HCT116 (cell line): ENCODE measurements at regions not wholly inside any gene's neighbourhood (a gene's known extent, or its start where the extent isn't known, plus 50 kb on each side); places are given as distances from the start of the nearest gene placed in this dataset.

Experiments
- ATAC-seq: fragments of 200-7000 bp; cut with Tn5 transposase; 2 replicates; pipeline ENCODE4 v1.9.1; 2020; ENCODE audit warnings: mild to moderate bottlenecking, moderate library complexity
- BruUV-seq: library from RNA; stranded (reverse); fragments of 400-500 nt; replicated peaks from 2 replicates; lab custom pipeline; 2021; lab: Mats Ljungman, UMichigan
- CTCF ChIA-PET: fragments of 300-600 bp; sonication (Branson Sonifier 250); formaldehyde crosslinking; loops from one replicate; lab custom pipeline; 2021; ENCODE audit warnings: antibody characterized with exemption; lab: Charles Lee
- POLR2A ChIA-PET: fragments of 300-600, 350-600 bp; sonication (Branson Sonifier 250); formaldehyde crosslinking; loops from one replicate; lab custom pipeline; 2021; ENCODE audit warnings: antibody characterized with exemption; lab: Charles Lee
- RAD21 ChIA-PET, 2 experiments: fragments of 300-600 bp; sonication (Branson Sonifier 250); formaldehyde crosslinking; loops; one replicate each; lab custom pipeline; 2023; ENCODE audit warnings: low total read pairs in 2 of 2; ENCODE audit not compliant: uncharacterized antibody in 2 of 2, unreplicated experiment in 2 of 2, low non-redundant PET in 1 of 2; lab: Charles Lee
- DNase-seq: peaks from one replicate; pipeline ENCODE4 v3.0.0-alpha.2; 2010; ENCODE audit warnings: low read depth, low spot score
- H2AFZ ChIP-seq: fragments of 200-600 bp; shearing (Covaris generic), sonication (generic); 2 replicates; pipeline ENCODE4 v1.6.1; 2017; ENCODE audit warnings: low read depth, mixed run types, mixed read lengths, antibody characterized with exemption, low read length; ENCODE audit not compliant: poor library complexity, severe bottlenecking
- H3K27ac ChIP-seq: 2 replicates; pipeline ENCODE4 v1.5.1; 2012; ENCODE audit warnings: low read depth, low read length
- H3K27me3 ChIP-seq: fragments of 200-600 bp; sonication (generic); 2 replicates; pipeline ENCODE4 v1.6.1; 2016; ENCODE audit warnings: mixed run types, low read length, mixed read lengths; ENCODE audit not compliant: insufficient read depth
- H3K36me3 ChIP-seq, 2 experiments: fragments of 200-500 bp in 1 of 2; fragments of 200-600 bp in 1 of 2; sonication (Bioruptor generic) in 1 of 2; sonication (generic) in 1 of 2; 2 replicates each; pipeline versions ENCODE4 v1.5.1 to v1.6.1; 2014 to 2016; ENCODE audit warnings: low read length in 2 of 2, inconsistent platforms in 1 of 2, mixed read lengths in 1 of 2, mixed run types in 1 of 2; ENCODE audit not compliant: insufficient read depth in 2 of 2, control insufficient read depth in 1 of 2
- H3K4me1 ChIP-seq, 2 experiments: fragments of 200-600 bp in 1 of 2; sonication (generic) in 1 of 2; 2 replicates each; pipeline versions ENCODE4 v1.5.1 to v1.6.1; 2012 to 2017; ENCODE audit warnings: low read length in 2 of 2, inconsistent platforms in 1 of 2, mild to moderate bottlenecking in 1 of 2, mixed read lengths in 1 of 2, mixed run types in 1 of 2, moderate library complexity in 1 of 2; ENCODE audit not compliant: insufficient read depth in 2 of 2, control insufficient read depth in 1 of 2
- H3K4me2 ChIP-seq: fragments of 200-600 bp; sonication (generic); 2 replicates; pipeline ENCODE4 v1.6.1; 2017; ENCODE audit warnings: mixed run types, low read length, mixed read lengths
- H3K4me3 ChIP-seq, 2 experiments: fragments of 200-600 bp in 1 of 2; sonication (generic) in 1 of 2; replicated peaks in 1 of 2; 2 replicates each; pipeline ENCODE4 v1.5.1; 2011 to 2016; ENCODE audit warnings: low read length in 2 of 2, control low read depth in 1 of 2, low read depth in 1 of 2, mild to moderate bottlenecking in 1 of 2, mixed read lengths in 1 of 2, mixed run types in 1 of 2
- H3K79me2 ChIP-seq: fragments of 200-600 bp; sonication (generic); 2 replicates; pipeline ENCODE4 v1.6.1; 2017; ENCODE audit warnings: mild to moderate bottlenecking, mixed run types, low read length, moderate library complexity, mixed read lengths; ENCODE audit not compliant: insufficient read depth
- H3K9ac ChIP-seq: fragments of 200-600 bp; sonication (generic); 2 replicates; pipeline ENCODE4 v1.6.1; 2016; ENCODE audit warnings: low read length, mixed read lengths
- H3K9me2 ChIP-seq: fragments of 200-600 bp; sonication (generic), shearing (Covaris generic); 2 replicates; pipeline ENCODE4 v1.6.1; 2017; ENCODE audit warnings: mixed run types, mild to moderate bottlenecking, moderate library complexity; ENCODE audit not compliant: insufficient read depth
- H3K9me3 ChIP-seq, 2 experiments: fragments of 200-500 bp in 1 of 2; fragments of 200-600 bp in 1 of 2; sonication (Bioruptor generic) in 1 of 2; sonication (generic) in 1 of 2; 2 replicates each; pipeline ENCODE4 v1.6.1; 2014 to 2017; ENCODE audit warnings: low read length in 2 of 2, mixed read lengths in 2 of 2, inconsistent platforms in 1 of 2, low read depth in 1 of 2, mild to moderate bottlenecking in 1 of 2, mixed run types in 1 of 2, moderate library complexity in 1 of 2; ENCODE audit not compliant: control insufficient read depth in 1 of 2, insufficient read depth in 1 of 2
- H4K20me1 ChIP-seq: fragments of 200-600 bp; sonication (generic), shearing (Covaris generic); 2 replicates; pipeline ENCODE4 v1.6.1; 2017; ENCODE audit warnings: mixed run types, mild to moderate bottlenecking, moderate library complexity; ENCODE audit not compliant: insufficient read depth
- CEBPB ChIP-seq: IDR thresholded peaks from 2 replicates; pipeline ENCODE4 v1.6.1; 2012; ENCODE audit warnings: low read depth
- EGR1 ChIP-seq: IDR thresholded peaks from 2 replicates; pipeline ENCODE4 v1.6.1; 2012; ENCODE audit warnings: low read depth
- EZH2 ChIP-seq: fragments of 200-600 bp; sonication (generic); IDR thresholded peaks from 2 replicates; pipeline ENCODE4 v1.6.1; 2017; ENCODE audit warnings: antibody characterized with exemption, mixed run types
- EZH2phosphoT487 ChIP-seq: fragments of 200-600 bp; IDR thresholded peaks from 2 replicates; pipeline ENCODE4 v1.6.1; 2018; ENCODE audit warnings: antibody characterized with exemption, borderline replicate concordance
- FOSL1 ChIP-seq: IDR thresholded peaks from 2 replicates; pipeline ENCODE4 v1.6.1; 2012; ENCODE audit warnings: low read depth
- SP1 ChIP-seq: IDR thresholded peaks from 2 replicates; pipeline ENCODE4 v1.6.1; 2012; ENCODE audit warnings: low read depth
- SRF ChIP-seq: IDR thresholded peaks from 2 replicates; pipeline ENCODE4 v1.6.1; 2012; ENCODE audit warnings: low read depth
- YY1 ChIP-seq: IDR thresholded peaks from 2 replicates; pipeline ENCODE4 v1.6.1; 2011; ENCODE audit warnings: low read length, low read depth, moderate library complexity, mild to moderate bottlenecking; ENCODE audit not compliant: insufficient replicate concordance; ENCODE audit errors: extremely low read depth
- ZFX ChIP-seq: fragments of 450-650 bp; IDR thresholded peaks from 2 replicates; pipeline ENCODE4 v1.6.1; 2017
- ZNF274 ChIP-seq: fragments of 200-500 bp; sonication (Bioruptor generic); IDR thresholded peaks from 2 replicates; pipeline ENCODE4 v1.6.1; 2014; ENCODE audit warnings: mild to moderate bottlenecking, low read depth, low read length, inconsistent platforms
- intact Hi-C: fragments of 100-400 bp; cut with micrococcal nuclease; formaldehyde crosslinking; loops from 2 replicates; pipeline ENCODE4 v1.10.0; 2022
- TF ChIP-seq, protein P1 (sequence below): IDR thresholded peaks from 2 replicates; pipeline ENCODE4 v1.6.1; 2012
- TF ChIP-seq, protein P2 (sequence below): IDR thresholded peaks from 2 replicates; pipeline ENCODE4 v1.6.1; 2011; ENCODE audit warnings: mild to moderate bottlenecking, low read length, moderate library complexity; ENCODE audit not compliant: insufficient replicate concordance; ENCODE audit errors: extremely low read depth
- TF ChIP-seq, protein P3 (sequence below), 3 experiments: fragments of 200-600 bp in 1 of 3; sonication (generic) in 1 of 3; IDR thresholded peaks in 2 of 3; conservative IDR thresholded peaks in 1 of 3; 2 replicates each; pipeline ENCODE4 v1.5.1; 2012 to 2017; ENCODE audit warnings: low read depth in 2 of 3, low read length in 2 of 3, antibody characterized with exemption in 1 of 3, borderline replicate concordance in 1 of 3, control low read depth in 1 of 3, mild to moderate bottlenecking in 1 of 3, mixed read lengths in 1 of 3, mixed run types in 1 of 3, moderate library complexity in 1 of 3; ENCODE audit not compliant: insufficient read depth in 1 of 3
- TF ChIP-seq, protein P4 (sequence below): IDR thresholded peaks from 2 replicates; pipeline ENCODE4 v1.6.1; 2012; ENCODE audit warnings: low read depth

- Histone ChIP-seq H3K9ac (no peak overlapping the region), H3K79me2 (no peaks in the 10 kb centered on the region), H2AFZ (no peak overlapping the region), H3K27me3 (no peaks in the 10 kb centered on the region), H3K4me3 (no peak overlapping the region)
- BruUV-seq: no TSS peak
- ChIA-PET POLR2A (no interaction called here), CTCF (no interaction called here)
- intact Hi-C loops: no loop called here
- DNase-seq: no peak
- no peak for ATAC-seq
- TF ChIP-seq, protein P1, sequence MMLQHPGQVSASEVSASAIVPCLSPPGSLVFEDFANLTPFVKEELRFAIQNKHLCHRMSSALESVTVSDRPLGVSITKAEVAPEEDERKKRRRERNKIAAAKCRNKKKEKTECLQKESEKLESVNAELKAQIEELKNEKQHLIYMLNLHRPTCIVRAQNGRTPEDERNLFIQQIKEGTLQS: no peak
- no peak for TF ChIP-seq EGR1
- TF ChIP-seq, all 23 proteins: peak for 0
- no peaks in the 10 kb centered on the region for H3K9me2 ChIP-seq
- H3K36me3 ChIP-seq: no peaks in the 10 kb centered on the region
- H3K9me3 ChIP-seq: no peaks in the 10 kb centered on the region
- no peaks in the 10 kb centered on the region for H3K4me1 ChIP-seq
- H4K20me1 ChIP-seq: no peaks in the 10 kb centered on the region
- RAD21 ChIA-PET: no interaction called here
- H3K4me2 ChIP-seq: no peak overlapping the region
- H3K27ac ChIP-seq: no peak overlapping the region
Observed at GRCh38 chr2:53253244-53253643, 514.4 kb upstream of the CHAC2 start.

- H3K4me3 ChIP-seq: no peak overlapping the region
- H3K9ac ChIP-seq: no peak overlapping the region
- ChIA-PET POLR2A (no interaction called here), CTCF (no interaction called here), RAD21 (no interaction called here)
- no peak overlapping the region for H3K4me2 ChIP-seq
- H3K36me3 ChIP-seq: no peaks in the 10 kb centered on the region
- no peak overlapping the region for H2AFZ ChIP-seq
- H3K9me2 ChIP-seq: no peaks in the 10 kb centered on the region
- no peaks in the 10 kb centered on the region for H3K4me1 ChIP-seq
- no TSS peak for BruUV-seq
- no peaks in the 10 kb centered on the region for H3K9me3 ChIP-seq
- H3K79me2 ChIP-seq: no peaks in the 10 kb centered on the region
- no peaks in the 10 kb centered on the region for H4K20me1 ChIP-seq
- DNase-seq (no peak), ATAC-seq (no peak)
- no peak overlapping the region for H3K27ac ChIP-seq
- no peaks in the 10 kb centered on the region for H3K27me3 ChIP-seq
- intact Hi-C loops: no loop called here
- TF ChIP-seq, protein P2, sequence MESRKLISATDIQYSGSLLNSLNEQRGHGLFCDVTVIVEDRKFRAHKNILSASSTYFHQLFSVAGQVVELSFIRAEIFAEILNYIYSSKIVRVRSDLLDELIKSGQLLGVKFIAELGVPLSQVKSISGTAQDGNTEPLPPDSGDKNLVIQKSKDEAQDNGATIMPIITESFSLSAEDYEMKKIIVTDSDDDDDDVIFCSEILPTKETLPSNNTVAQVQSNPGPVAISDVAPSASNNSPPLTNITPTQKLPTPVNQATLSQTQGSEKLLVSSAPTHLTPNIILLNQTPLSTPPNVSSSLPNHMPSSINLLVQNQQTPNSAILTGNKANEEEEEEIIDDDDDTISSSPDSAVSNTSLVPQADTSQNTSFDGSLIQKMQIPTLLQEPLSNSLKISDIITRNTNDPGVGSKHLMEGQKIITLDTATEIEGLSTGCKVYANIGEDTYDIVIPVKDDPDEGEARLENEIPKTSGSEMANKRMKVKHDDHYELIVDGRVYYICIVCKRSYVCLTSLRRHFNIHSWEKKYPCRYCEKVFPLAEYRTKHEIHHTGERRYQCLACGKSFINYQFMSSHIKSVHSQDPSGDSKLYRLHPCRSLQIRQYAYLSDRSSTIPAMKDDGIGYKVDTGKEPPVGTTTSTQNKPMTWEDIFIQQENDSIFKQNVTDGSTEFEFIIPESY: no peak
- TF ChIP-seq SRF: no peak
- TF ChIP-seq EZH2phosphoT487: no peak
- TF ChIP-seq ZFX: no peak
- no peak for TF ChIP-seq SP1
- TF ChIP-seq FOSL1: no peak
- TF ChIP-seq, protein P3, sequence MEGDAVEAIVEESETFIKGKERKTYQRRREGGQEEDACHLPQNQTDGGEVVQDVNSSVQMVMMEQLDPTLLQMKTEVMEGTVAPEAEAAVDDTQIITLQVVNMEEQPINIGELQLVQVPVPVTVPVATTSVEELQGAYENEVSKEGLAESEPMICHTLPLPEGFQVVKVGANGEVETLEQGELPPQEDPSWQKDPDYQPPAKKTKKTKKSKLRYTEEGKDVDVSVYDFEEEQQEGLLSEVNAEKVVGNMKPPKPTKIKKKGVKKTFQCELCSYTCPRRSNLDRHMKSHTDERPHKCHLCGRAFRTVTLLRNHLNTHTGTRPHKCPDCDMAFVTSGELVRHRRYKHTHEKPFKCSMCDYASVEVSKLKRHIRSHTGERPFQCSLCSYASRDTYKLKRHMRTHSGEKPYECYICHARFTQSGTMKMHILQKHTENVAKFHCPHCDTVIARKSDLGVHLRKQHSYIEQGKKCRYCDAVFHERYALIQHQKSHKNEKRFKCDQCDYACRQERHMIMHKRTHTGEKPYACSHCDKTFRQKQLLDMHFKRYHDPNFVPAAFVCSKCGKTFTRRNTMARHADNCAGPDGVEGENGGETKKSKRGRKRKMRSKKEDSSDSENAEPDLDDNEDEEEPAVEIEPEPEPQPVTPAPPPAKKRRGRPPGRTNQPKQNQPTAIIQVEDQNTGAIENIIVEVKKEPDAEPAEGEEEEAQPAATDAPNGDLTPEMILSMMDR (IDR thresholded peaks at IDR 0.05 in 2 of 3, conservative IDR thresholded peaks at IDR 0.05 in 1 of 3; ENCODE audit: borderline replicate concordance in 1 of 3, insufficient read depth in 1 of 3, low read depth in 2 of 3, low read length in 2 of 3): no peak
- no peak for TF ChIP-seq ZNF274
- TF ChIP-seq CEBPB: no peak
- no peak for TF ChIP-seq EZH2
- no peak for TF ChIP-seq YY1
- TF ChIP-seq, protein P4, sequence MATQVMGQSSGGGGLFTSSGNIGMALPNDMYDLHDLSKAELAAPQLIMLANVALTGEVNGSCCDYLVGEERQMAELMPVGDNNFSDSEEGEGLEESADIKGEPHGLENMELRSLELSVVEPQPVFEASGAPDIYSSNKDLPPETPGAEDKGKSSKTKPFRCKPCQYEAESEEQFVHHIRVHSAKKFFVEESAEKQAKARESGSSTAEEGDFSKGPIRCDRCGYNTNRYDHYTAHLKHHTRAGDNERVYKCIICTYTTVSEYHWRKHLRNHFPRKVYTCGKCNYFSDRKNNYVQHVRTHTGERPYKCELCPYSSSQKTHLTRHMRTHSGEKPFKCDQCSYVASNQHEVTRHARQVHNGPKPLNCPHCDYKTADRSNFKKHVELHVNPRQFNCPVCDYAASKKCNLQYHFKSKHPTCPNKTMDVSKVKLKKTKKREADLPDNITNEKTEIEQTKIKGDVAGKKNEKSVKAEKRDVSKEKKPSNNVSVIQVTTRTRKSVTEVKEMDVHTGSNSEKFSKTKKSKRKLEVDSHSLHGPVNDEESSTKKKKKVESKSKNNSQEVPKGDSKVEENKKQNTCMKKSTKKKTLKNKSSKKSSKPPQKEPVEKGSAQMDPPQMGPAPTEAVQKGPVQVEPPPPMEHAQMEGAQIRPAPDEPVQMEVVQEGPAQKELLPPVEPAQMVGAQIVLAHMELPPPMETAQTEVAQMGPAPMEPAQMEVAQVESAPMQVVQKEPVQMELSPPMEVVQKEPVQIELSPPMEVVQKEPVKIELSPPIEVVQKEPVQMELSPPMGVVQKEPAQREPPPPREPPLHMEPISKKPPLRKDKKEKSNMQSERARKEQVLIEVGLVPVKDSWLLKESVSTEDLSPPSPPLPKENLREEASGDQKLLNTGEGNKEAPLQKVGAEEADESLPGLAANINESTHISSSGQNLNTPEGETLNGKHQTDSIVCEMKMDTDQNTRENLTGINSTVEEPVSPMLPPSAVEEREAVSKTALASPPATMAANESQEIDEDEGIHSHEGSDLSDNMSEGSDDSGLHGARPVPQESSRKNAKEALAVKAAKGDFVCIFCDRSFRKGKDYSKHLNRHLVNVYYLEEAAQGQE: no peak
Observed at GRCh38 chr2:53252115-53252514, 515.5 kb upstream of the CHAC2 start.
